Vagina (tissue), 2 donors: ENCODE measurements at regions not wholly inside any gene's neighbourhood (a gene's known extent, or its start where the extent isn't known, plus 50 kb on each side); places are given as distances from the start of the nearest gene placed in this dataset.

ENCODE experiments used
- DNase-seq, 2 donors: peaks; one replicate each; pipeline ENCODE4 v3.0.0-alpha.2; 2017; ENCODE audit errors: extremely low spot score in 2 of 2
- H3K27ac ChIP-seq: fragments of 200-600 bp; sonication (generic); one replicate; pipeline ENCODE4 v1.5.1; 2019
- H3K27me3 ChIP-seq: fragments of 200-600 bp; sonication (generic); one replicate; pipeline ENCODE4 v1.5.1; 2019
- H3K36me3 ChIP-seq, 2 donors: fragments of 200-600 bp; sonication (generic); one replicate each; pipeline ENCODE4 v1.5.1; 2017 to 2019
- H3K4me1 ChIP-seq: fragments of 200-600 bp; sonication (generic); one replicate; pipeline ENCODE4 v1.5.1; 2019
- H3K4me3 ChIP-seq, 2 donors: fragments of 200-600 bp; sonication (generic); 1 replicate in 1 of 2; 2 replicates in 1 of 2; pipeline ENCODE4 v1.5.1; 2016 to 2019
- H3K9me3 ChIP-seq: fragments of 200-600 bp; sonication (generic); one replicate; pipeline ENCODE4 v1.5.1; 2019
- POLR2A ChIP-seq, 2 donors: fragments of 450-650 bp; IDR thresholded peaks; one replicate each; pipeline ENCODE4 v1.6.1; 2017; ENCODE audit warnings: antibody characterized with exemption in 2 of 2, mild to moderate bottlenecking in 2 of 2, moderate library complexity in 2 of 2
- POLR2AphosphoS5 ChIP-seq, 2 donors: sonication (generic); formaldehyde crosslinking; IDR thresholded peaks; one replicate each; pipeline ENCODE4 v1.9.0; 2017; ENCODE audit warnings: antibody characterized with exemption in 2 of 2, mild to moderate bottlenecking in 2 of 2, low read depth in 1 of 2; ENCODE audit not compliant: insufficient read depth in 1 of 2
- intact Hi-C: fragments of 100-400 bp; cut with DNase I; formaldehyde crosslinking; loops from one replicate; pipeline ENCODE4 v1.15.1; 2023
- TF ChIP-seq, protein P1 (sequence below), 3 experiments: fragments of 450-650 bp in 2 of 3; fragments of 200-600 bp in 1 of 3; sonication (generic) in 1 of 3; IDR thresholded peaks; one replicate each; pipeline ENCODE4 v1.5.1; 2017 to 2019; ENCODE audit warnings: antibody characterized with exemption in 3 of 3, mild to moderate bottlenecking in 2 of 3, moderate library complexity in 2 of 3

DNA sequence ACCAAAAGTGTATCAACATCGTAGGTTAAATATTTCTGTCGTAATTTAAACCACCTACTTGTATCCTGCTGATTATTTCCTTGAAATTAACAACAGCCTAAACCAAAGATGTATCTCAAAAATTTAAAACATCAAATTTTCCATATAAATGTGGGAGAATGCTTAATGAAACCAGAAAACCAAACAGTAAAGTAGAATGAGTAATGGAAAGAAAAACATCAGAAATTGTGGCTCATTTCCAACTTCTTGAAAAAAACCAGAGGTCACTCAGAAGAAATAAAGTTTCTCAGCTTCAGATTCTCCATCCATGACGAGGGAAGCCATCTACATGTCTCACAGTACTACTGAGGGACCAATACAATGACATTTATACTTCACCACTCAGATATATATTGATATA is 296.5 kb downstream of the NOL4 start:
- no peaks in the 10 kb centered on the region for H3K27me3 ChIP-seq
- H3K9me3 ChIP-seq, result no peaks in the 10 kb centered on the region
- TF ChIP-seq POLR2AphosphoS5 (IDR thresholded peaks at IDR 0.05; ENCODE audit: insufficient read depth in 1 of 2, low read depth in 1 of 2) (no peak), POLR2A (IDR thresholded peaks at IDR 0.05) (no peak)
- TF ChIP-seq, protein P1, sequence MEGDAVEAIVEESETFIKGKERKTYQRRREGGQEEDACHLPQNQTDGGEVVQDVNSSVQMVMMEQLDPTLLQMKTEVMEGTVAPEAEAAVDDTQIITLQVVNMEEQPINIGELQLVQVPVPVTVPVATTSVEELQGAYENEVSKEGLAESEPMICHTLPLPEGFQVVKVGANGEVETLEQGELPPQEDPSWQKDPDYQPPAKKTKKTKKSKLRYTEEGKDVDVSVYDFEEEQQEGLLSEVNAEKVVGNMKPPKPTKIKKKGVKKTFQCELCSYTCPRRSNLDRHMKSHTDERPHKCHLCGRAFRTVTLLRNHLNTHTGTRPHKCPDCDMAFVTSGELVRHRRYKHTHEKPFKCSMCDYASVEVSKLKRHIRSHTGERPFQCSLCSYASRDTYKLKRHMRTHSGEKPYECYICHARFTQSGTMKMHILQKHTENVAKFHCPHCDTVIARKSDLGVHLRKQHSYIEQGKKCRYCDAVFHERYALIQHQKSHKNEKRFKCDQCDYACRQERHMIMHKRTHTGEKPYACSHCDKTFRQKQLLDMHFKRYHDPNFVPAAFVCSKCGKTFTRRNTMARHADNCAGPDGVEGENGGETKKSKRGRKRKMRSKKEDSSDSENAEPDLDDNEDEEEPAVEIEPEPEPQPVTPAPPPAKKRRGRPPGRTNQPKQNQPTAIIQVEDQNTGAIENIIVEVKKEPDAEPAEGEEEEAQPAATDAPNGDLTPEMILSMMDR (IDR thresholded peaks at IDR 0.05), result no peak
- no peaks in the 10 kb centered on the region for H3K36me3 ChIP-seq
- H3K27ac ChIP-seq, result no peak overlapping the region
- H3K4me3 ChIP-seq, result no peak overlapping the region
- no peak for DNase-seq
- H3K4me1 ChIP-seq, result no peaks in the 10 kb centered on the region
- intact Hi-C loops, result no loop called here

GRCh38 chr18:33924576-33924975 is 300.1 kb downstream of the NOL4 start:
- Histone ChIP-seq H3K4me3 (no peak overlapping the region), H3K4me1 (no peaks in the 10 kb centered on the region), H3K9me3 (no peaks in the 10 kb centered on the region), H3K27me3 (no peaks in the 10 kb centered on the region), H3K36me3 (no peaks in the 10 kb centered on the region), H3K27ac (no peak overlapping the region)
- TF ChIP-seq, protein P1 (IDR thresholded peaks at IDR 0.05), result no peak
- TF ChIP-seq POLR2AphosphoS5 (IDR thresholded peaks at IDR 0.05; ENCODE audit: insufficient read depth in 1 of 2, low read depth in 1 of 2) (no peak), POLR2A (IDR thresholded peaks at IDR 0.05) (no peak)
- no peak for DNase-seq
- intact Hi-C loops, result no loop called here

- H3K4me3 ChIP-seq, result no peak overlapping the region
- H3K9me3 ChIP-seq, result no peaks in the 10 kb centered on the region
- H3K36me3 ChIP-seq, result no peaks in the 10 kb centered on the region
- TF ChIP-seq POLR2AphosphoS5 (IDR thresholded peaks at IDR 0.05; ENCODE audit: insufficient read depth in 1 of 2, low read depth in 1 of 2), result no peak
- TF ChIP-seq, protein P1 (IDR thresholded peaks at IDR 0.05), result no peak
- no peak for TF ChIP-seq POLR2A (IDR thresholded peaks at IDR 0.05)
- no peaks in the 10 kb centered on the region for H3K27me3 ChIP-seq
- no peak overlapping the region for H3K27ac ChIP-seq
- no peak for DNase-seq
- H3K4me1 ChIP-seq, result no peaks in the 10 kb centered on the region
- intact Hi-C loops, result no loop called here
Observed at GRCh38 chr18:33923980-33924379, 300.7 kb downstream of the NOL4 start.

DNA sequence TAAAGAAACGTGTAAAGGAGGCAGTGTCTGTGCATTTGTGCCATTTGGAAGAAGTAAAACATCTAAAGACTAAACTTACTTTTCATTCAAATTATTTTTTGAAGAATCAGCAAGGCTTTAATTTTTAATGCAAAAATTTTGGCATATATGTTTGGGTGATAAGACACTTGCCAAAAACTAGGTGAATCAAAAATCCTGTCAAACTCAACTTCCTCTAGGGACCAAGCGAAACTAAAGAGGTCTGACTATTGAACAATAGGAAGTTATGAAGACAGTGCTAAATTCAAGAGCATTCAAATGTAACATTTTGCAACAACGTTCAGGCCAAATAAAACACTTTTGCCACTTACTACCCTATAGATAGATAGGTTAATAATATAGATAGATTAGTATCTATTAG is 306.1 kb downstream of the NOL4 start:
- no peaks in the 10 kb centered on the region for H3K36me3 ChIP-seq
- no peak overlapping the region for H3K4me3 ChIP-seq
- DNase-seq, result no peak
- TF ChIP-seq, protein P1 (IDR thresholded peaks at IDR 0.05), result no peak
- no peak for TF ChIP-seq POLR2A (IDR thresholded peaks at IDR 0.05)
- no peak for TF ChIP-seq POLR2AphosphoS5 (IDR thresholded peaks at IDR 0.05; ENCODE audit: insufficient read depth in 1 of 2, low read depth in 1 of 2)
- intact Hi-C loops, result no loop called here
- no peaks in the 10 kb centered on the region for H3K9me3 ChIP-seq
- H3K4me1 ChIP-seq, result no peaks in the 10 kb centered on the region
- H3K27ac ChIP-seq, result no peak overlapping the region
- no peaks in the 10 kb centered on the region for H3K27me3 ChIP-seq

- H3K4me1 ChIP-seq, result no peaks in the 10 kb centered on the region
- TF ChIP-seq POLR2A (IDR thresholded peaks at IDR 0.05), result no peak
- no peak overlapping the region for H3K27ac ChIP-seq
- no peak overlapping the region for H3K4me3 ChIP-seq
- no peaks in the 10 kb centered on the region for H3K36me3 ChIP-seq
- DNase-seq, result no peak
- no peaks in the 10 kb centered on the region for H3K9me3 ChIP-seq
- no peaks in the 10 kb centered on the region for H3K27me3 ChIP-seq
- intact Hi-C loops, result no loop called here
Observed at GRCh38 chr18:33916200-33916599, 308.5 kb downstream of the NOL4 start.

DNA sequence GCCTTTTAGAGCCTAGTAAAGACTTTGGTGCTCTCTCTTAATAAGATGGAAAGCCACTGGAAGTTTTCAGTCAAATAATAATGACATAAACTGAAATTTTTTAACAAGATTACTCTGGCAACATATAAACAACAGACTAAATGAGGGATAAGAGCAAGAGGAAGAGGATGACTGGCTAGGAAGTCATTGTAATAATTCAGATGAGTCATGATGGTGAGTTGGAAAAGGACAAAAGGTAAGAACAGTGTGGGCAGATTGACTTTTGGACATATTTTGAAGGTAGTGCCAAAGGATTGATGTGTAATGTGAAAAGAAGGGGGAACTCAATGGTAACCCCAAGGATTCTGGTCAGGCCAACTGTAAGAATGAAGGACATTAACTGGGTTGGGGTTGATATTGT is 310.3 kb downstream of the NOL4 start:
- Histone ChIP-seq H3K27me3 (no peaks in the 10 kb centered on the region), H3K4me3 (no peak overlapping the region), H3K4me1 (no peaks in the 10 kb centered on the region), H3K9me3 (no peaks in the 10 kb centered on the region), H3K27ac (no peak overlapping the region), H3K36me3 (no peaks in the 10 kb centered on the region)
- no peak for TF ChIP-seq POLR2AphosphoS5 (IDR thresholded peaks at IDR 0.05; ENCODE audit: insufficient read depth in 1 of 2, low read depth in 1 of 2)
- TF ChIP-seq, protein P1 (IDR thresholded peaks at IDR 0.05), result no peak
- TF ChIP-seq POLR2A (IDR thresholded peaks at IDR 0.05), result no peak
- DNase-seq, result no peak
- intact Hi-C loops, result no loop called here
